Right lobe of liver (tissue), 6 donors: ENCODE measurements at regions not wholly inside any gene's neighbourhood (a gene's known extent, or its start where the extent isn't known, plus 50 kb on each side); places are given as distances from the start of the nearest gene placed in this dataset.

Experiments used
- ATAC-seq, 4 donors: fragments of 200-7000 bp; cut with Tn5 transposase; one replicate each; pipeline ENCODE4 v1.9.1; 2020; ENCODE audit warnings: mild to moderate bottlenecking in 4 of 4, moderate library complexity in 4 of 4
- DNase-seq, 3 donors: peaks; one replicate each; pipeline ENCODE4 v3.0.0-alpha.2; 2020
- H3K27ac ChIP-seq, 3 donors: fragments of 200-600 bp; one replicate each; pipeline ENCODE4 v1.8.0; 2022
- H3K27me3 ChIP-seq, 2 donors: fragments of 200-600 bp; one replicate each; pipeline ENCODE4 v1.8.0; 2022
- H3K36me3 ChIP-seq, 4 donors: fragments of 200-600 bp; sonication (generic) in 1 of 4; one replicate each; pipeline versions ENCODE4 v1.5.1 to v1.8.0; 2017 to 2022; ENCODE audit warnings: control low read depth in 1 of 4
- H3K4me1 ChIP-seq, 4 donors: fragments of 200-600 bp; sonication (generic) in 1 of 4; one replicate each; pipeline versions ENCODE4 v1.5.1 to v1.8.0; 2017 to 2022; ENCODE audit warnings: control low read depth in 1 of 4
- H3K4me3 ChIP-seq, 3 donors: fragments of 200-600 bp; one replicate each; pipeline ENCODE4 v1.8.0; 2022
- H3K9me3 ChIP-seq, 4 donors: fragments of 200-600 bp; sonication (generic) in 1 of 4; one replicate each; pipeline versions ENCODE4 v1.5.1 to v1.8.0; 2017 to 2022; ENCODE audit warnings: control low read depth in 1 of 4
- CTCF ChIP-seq, 4 donors: fragments of 200-600 bp in 3 of 4; fragments of 450-650 bp in 1 of 4; IDR thresholded peaks; one replicate each; pipeline versions ENCODE4 v1.5.1 to v1.8.0; 2016 to 2022; ENCODE audit warnings: antibody characterized with exemption in 4 of 4, mild to moderate bottlenecking in 2 of 4
- POLR2A ChIP-seq: fragments of 450-650 bp; IDR thresholded peaks from one replicate; pipeline ENCODE4 v1.6.1; 2017; ENCODE audit warnings: antibody characterized with exemption, mild to moderate bottlenecking
- WGBS: methylation state at CpG from one replicate; pipeline ENCODE4 v1.1.6; 2018; ENCODE audit warnings: low coverage, low lambda C conversion rate; ENCODE audit not compliant: insufficient coverage; ENCODE audit errors: missing lambda C conversion rate; 5-methylcytosine and 5-hydroxymethylcytosine counted together
- intact Hi-C, 2 donors: fragments of 100-400 bp; cut with DNase I; formaldehyde crosslinking; loops; one replicate each; pipeline versions ENCODE4 v1.11.2 to v1.14.1; 2022
- donor health status: DM: no; HTN: yes; CAD: no.
- donor health status: DM: no; HTN: no; CAD: no.
- donor health status: DM: no; HTN: no; CAD: no.
- donor health status: DM: no; HTN: yes; CAD: no.
- donor health status: DM: no; HTN: yes; CAD: no.

DNA sequence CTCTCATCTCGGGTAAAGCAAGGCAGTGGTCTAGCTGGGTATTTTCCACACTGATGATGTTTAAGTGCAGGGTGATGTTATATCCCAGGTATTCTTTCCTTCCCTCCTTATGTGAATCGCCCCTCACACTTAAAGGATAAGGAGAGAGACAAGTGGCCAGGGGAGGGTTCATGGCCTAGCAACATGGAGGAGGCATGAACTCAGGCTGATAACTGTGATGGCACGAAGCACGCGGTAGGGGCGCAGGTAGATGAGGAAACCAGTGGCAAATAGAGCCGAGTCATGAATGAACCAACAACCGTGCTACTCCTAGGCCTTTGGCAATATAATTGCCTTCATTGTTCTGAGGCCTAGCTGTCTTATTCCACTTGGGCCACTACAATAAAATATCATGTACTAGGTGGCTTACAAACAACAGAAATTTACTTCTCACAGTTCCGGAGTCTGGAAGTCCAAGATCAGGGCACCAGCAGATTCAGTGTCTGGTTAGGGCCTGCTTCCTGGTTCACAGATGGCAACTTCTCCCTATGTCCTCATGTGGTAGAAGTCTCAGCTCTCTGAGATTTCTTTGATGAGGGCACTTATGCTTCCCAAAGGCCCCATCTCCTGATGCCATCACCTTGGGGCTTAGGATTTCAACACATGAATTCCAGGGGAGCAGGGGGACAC, 56.0 kb upstream of the PIK3CG start:
- intact Hi-C loops = no loop called here
- Histone ChIP-seq H3K4me3 (no peak overlapping the region), H3K27me3 (no peaks in the 10 kb centered on the region), H3K4me1 (no peaks in the 10 kb centered on the region), H3K9me3 (no peaks in the 10 kb centered on the region), H3K36me3 (no peaks in the 10 kb centered on the region), H3K27ac (no peak overlapping the region)
- ATAC-seq (no peak), DNase-seq (no peak)
- 86% methylated on average over 8 of the region's 9 CpGs for WGBS
- no peak for TF ChIP-seq POLR2A

DNA sequence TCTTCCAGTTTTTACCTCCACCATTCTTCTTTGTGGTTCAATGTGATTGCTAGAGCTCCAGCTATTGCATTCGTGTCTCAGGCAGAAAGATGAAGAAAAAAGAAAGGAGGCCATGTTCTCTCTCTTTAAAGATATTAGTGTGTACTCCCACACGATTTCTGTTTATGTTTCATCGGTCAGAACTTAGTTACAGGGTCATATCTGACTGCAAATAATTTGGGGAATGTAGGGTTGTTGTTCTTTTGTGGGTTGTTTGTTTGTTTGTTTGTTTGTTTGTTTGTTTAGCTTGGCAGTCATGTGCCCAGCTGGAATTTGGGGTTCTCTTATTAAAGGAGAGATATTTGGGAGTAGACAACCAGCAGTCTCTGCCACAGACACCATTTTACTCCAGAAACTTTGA, 53.6 kb upstream of the PIK3CG start:
- H3K4me1 ChIP-seq = no peaks in the 10 kb centered on the region
- no peaks in the 10 kb centered on the region for H3K27me3 ChIP-seq
- no peaks in the 10 kb centered on the region for H3K9me3 ChIP-seq
- H3K36me3 ChIP-seq = no peaks in the 10 kb centered on the region
- DNase-seq (no peak), ATAC-seq (no peak)
- no peak for TF ChIP-seq POLR2A
- TF ChIP-seq CTCF (IDR thresholded peaks at IDR 0.05) = no peak
- intact Hi-C loops = no loop called here
- 50% methylated on average over 3 of the region's 3 CpGs for WGBS
- H3K27ac ChIP-seq = no peak overlapping the region
- H3K4me3 ChIP-seq = no peak overlapping the region

DNA sequence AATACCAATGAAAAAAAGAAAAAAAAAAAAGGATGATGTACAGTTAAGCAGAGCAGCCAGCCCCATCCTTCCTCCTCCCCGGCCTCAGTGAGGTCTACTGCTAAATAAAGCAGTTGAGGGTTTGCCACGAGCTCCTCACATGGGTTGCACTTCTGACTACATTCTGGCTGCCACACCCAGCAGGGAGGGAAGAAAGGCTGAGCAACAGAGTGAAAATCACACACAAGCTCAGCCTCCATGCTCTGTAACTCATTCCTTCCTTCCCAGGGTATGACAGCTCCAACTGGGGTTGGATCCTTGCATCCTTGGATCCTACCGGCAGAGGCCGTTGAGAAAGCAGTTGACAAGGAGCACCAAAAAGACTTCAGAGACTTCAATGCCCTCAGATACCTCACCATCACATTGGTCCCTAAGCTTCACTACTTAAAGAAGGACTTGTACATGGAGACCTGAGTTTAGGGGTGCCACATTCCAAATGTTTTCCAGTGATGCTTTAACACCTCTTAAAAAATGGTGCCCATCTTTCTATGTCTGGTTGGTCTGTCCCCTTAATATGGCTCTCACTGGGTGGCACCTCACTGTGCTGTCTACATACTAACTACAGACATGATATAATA, 52.9 kb upstream of the PIK3CG start:
- Histone ChIP-seq H3K4me1 (no peaks in the 10 kb centered on the region), H3K4me3 (no peak overlapping the region), H3K27ac (no peak overlapping the region), H3K36me3 (no peaks in the 10 kb centered on the region), H3K9me3 (no peaks in the 10 kb centered on the region), H3K27me3 (no peaks in the 10 kb centered on the region)
- peak in 1 of 4 donors; percentile 23 for ATAC-seq
- 58% methylated on average over 2 of the region's 4 CpGs for WGBS
- intact Hi-C loops = no loop called here
- TF ChIP-seq POLR2A = no peak
- TF ChIP-seq CTCF (IDR thresholded peaks at IDR 0.05) = no peak
- DNase-seq = no peak

DNA sequence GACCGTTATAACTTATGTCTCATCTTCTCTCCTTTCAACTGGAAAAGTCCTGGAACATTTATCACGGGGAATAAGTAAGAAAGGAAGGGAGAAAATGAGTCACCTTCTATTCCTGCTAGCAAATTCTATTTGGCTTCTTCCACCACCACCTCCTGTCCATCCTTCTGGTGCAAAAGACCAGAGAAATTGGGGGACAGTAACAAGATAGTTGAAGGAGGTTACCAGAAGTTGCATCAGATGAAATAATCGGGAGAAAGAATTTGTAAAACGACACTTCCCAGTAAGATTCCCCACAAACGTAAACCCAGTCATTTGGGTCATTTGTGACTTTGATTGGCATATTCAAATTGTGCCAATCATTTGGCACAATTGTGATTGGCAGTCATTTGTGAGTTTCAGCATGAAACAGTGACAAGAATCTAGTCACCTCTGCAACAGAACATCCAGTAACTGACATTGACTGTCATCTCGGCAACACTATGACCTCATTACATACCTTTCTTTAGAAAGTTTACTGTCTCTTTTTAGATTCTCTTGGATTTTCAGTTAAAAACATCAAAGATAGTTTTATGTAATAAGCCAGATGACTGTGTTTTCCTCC, 51.3 kb upstream of the PIK3CG start:
- 61% methylated on average over 6 of the region's 6 CpGs for WGBS
- Histone ChIP-seq H3K4me1 (no peaks in the 10 kb centered on the region), H3K9me3 (no peaks in the 10 kb centered on the region), H3K27ac (no peak overlapping the region), H3K27me3 (no peaks in the 10 kb centered on the region), H3K36me3 (no peaks in the 10 kb centered on the region), H3K4me3 (no peak overlapping the region)
- TF ChIP-seq POLR2A (no peak), CTCF (IDR thresholded peaks at IDR 0.05) (no peak)
- intact Hi-C loops = no loop called here
- DNase-seq (no peak), ATAC-seq (no peak)

- no peak for ATAC-seq
- Histone ChIP-seq H3K27ac (no peak overlapping the region), H3K36me3 (no peaks in the 10 kb centered on the region), H3K27me3 (no peaks in the 10 kb centered on the region), H3K4me1 (no peaks in the 10 kb centered on the region), H3K9me3 (no peaks in the 10 kb centered on the region), H3K4me3 (no peak overlapping the region)
- TF ChIP-seq POLR2A = no peak
- TF ChIP-seq CTCF (IDR thresholded peaks at IDR 0.05) = no peak
- no peak for DNase-seq
- intact Hi-C loops = no loop called here
- WGBS = 63% methylated on average over 7 of the region's 7 CpGs
Observed at GRCh38 chr7:106814887-106815286, 50.2 kb upstream of the PIK3CG start.
